ENCODE measurements at regions not wholly inside any gene's neighbourhood (a gene's known extent, or its start where the extent isn't known, plus 50 kb on each side); places are given as distances from the start of the nearest gene placed in this dataset.

GRCh38 chr15:91407269-91407889 lies 307.3 kb downstream of the SV2B start:
- no peak overlapping the region for H3K4me3 Mint-ChIP-seq (ENCODE audit: unreplicated experiment)
- TF ChIP-seq CTCF (IDR thresholded peaks at IDR 0.05; ENCODE audit: unreplicated experiment): no peak
- no peak for DNase-seq (ENCODE audit: low spot score)
- H3K36me3 Mint-ChIP-seq (ENCODE audit: low read depth, unreplicated experiment): no peaks in the 10 kb centered on the region
- H3K4me1 Mint-ChIP-seq (ENCODE audit: unreplicated experiment): no peaks in the 10 kb centered on the region
- no peaks in the 10 kb centered on the region for H3K9me3 Mint-ChIP-seq (ENCODE audit: unreplicated experiment)
- no peak overlapping the region for H3K27ac Mint-ChIP-seq (ENCODE audit: unreplicated experiment)
- no peaks in the 10 kb centered on the region for H3K27me3 Mint-ChIP-seq (ENCODE audit: unreplicated experiment)

GRCh38 chr15:91408476-91409076 lies 308.5 kb downstream of the SV2B start:
- Mint-ChIP-seq H3K9me3 (ENCODE audit: unreplicated experiment) (no peaks in the 10 kb centered on the region), H3K27me3 (ENCODE audit: unreplicated experiment) (no peaks in the 10 kb centered on the region), H3K27ac (ENCODE audit: unreplicated experiment) (no peak overlapping the region), H3K4me1 (ENCODE audit: unreplicated experiment) (no peaks in the 10 kb centered on the region), H3K4me3 (ENCODE audit: unreplicated experiment) (no peak overlapping the region), H3K36me3 (ENCODE audit: low read depth, unreplicated experiment) (no peaks in the 10 kb centered on the region)
- no peak for DNase-seq (ENCODE audit: low spot score)
- no peak for TF ChIP-seq CTCF (IDR thresholded peaks at IDR 0.05; ENCODE audit: unreplicated experiment)

- DNase-seq (ENCODE audit: low spot score): no peak
- H3K4me3 Mint-ChIP-seq (ENCODE audit: unreplicated experiment): no peak overlapping the region
- no peaks in the 10 kb centered on the region for H3K36me3 Mint-ChIP-seq (ENCODE audit: low read depth, unreplicated experiment)
- no peaks in the 10 kb centered on the region for H3K4me1 Mint-ChIP-seq (ENCODE audit: unreplicated experiment)
- H3K9me3 Mint-ChIP-seq (ENCODE audit: unreplicated experiment): no peaks in the 10 kb centered on the region
- H3K27ac Mint-ChIP-seq (ENCODE audit: unreplicated experiment): no peak overlapping the region
- no peak for TF ChIP-seq CTCF (IDR thresholded peaks at IDR 0.05; ENCODE audit: unreplicated experiment)
- H3K27me3 Mint-ChIP-seq (ENCODE audit: unreplicated experiment): no peaks in the 10 kb centered on the region
These were observed 309.3 kb downstream of the SV2B start for GRCh38 chr15:91409387-91409786.

GRCh38 chr15:91411586-91411985 lies 311.5 kb downstream of the SV2B start:
- Mint-ChIP-seq H3K9me3 (ENCODE audit: unreplicated experiment) (no peaks in the 10 kb centered on the region), H3K27me3 (ENCODE audit: unreplicated experiment) (no peaks in the 10 kb centered on the region)

More at GRCh38 chr15:91411586-91411985, 311.5 kb downstream of the SV2B start:
- no peaks in the 10 kb centered on the region for H3K4me1 Mint-ChIP-seq (ENCODE audit: unreplicated experiment)
- H3K27ac Mint-ChIP-seq (ENCODE audit: unreplicated experiment): no peak overlapping the region
- no peaks in the 10 kb centered on the region for H3K36me3 Mint-ChIP-seq (ENCODE audit: low read depth, unreplicated experiment)
- TF ChIP-seq CTCF (IDR thresholded peaks at IDR 0.05; ENCODE audit: unreplicated experiment): no peak
- no peak for DNase-seq (ENCODE audit: low spot score)
- no peak overlapping the region for H3K4me3 Mint-ChIP-seq (ENCODE audit: unreplicated experiment)
